Mesenchymal stem cell (in vitro differentiated cells and primary cell): ENCODE measurements at regions not wholly inside any gene's neighbourhood (a gene's known extent, or its start where the extent isn't known, plus 50 kb on each side); places are given as distances from the start of the nearest gene placed in this dataset.

Source experiments
- DNase-seq: peaks from one replicate; pipeline ENCODE4 v3.0.0-alpha.2; 2013
- H2AFZ ChIP-seq: one replicate; pipeline ENCODE4 v1.6.1; 2013; ENCODE audit warnings: low read depth, mild to moderate bottlenecking, control low read depth, inconsistent platforms, low read length, moderate library complexity
- H2AK5ac ChIP-seq: 2 replicates; pipeline ENCODE4 v1.6.1; 2013; ENCODE audit warnings: low read length, moderate library complexity, mild to moderate bottlenecking, inconsistent platforms; ENCODE audit not compliant: severe bottlenecking
- H2BK120ac ChIP-seq: one replicate; pipeline ENCODE4 v1.6.1; 2013; ENCODE audit warnings: low read depth, mild to moderate bottlenecking, inconsistent platforms, low read length, moderate library complexity
- H2BK12ac ChIP-seq, 2 experiments: one replicate each; pipeline ENCODE4 v1.6.1; 2013; ENCODE audit warnings: inconsistent platforms in 2 of 2, low read length in 2 of 2, mild to moderate bottlenecking in 2 of 2, moderate library complexity in 2 of 2, control low read depth in 1 of 2
- H2BK15ac ChIP-seq: one replicate; pipeline ENCODE4 v1.6.1; 2013; ENCODE audit warnings: mild to moderate bottlenecking, low read depth, inconsistent platforms; ENCODE audit not compliant: poor library complexity, severe bottlenecking
- H2BK5ac ChIP-seq: 2 replicates; pipeline ENCODE4 v1.6.1; 2013; ENCODE audit warnings: low read depth, mild to moderate bottlenecking, low read length, control low read depth, inconsistent platforms; ENCODE audit not compliant: poor library complexity, severe bottlenecking
- H3K14ac ChIP-seq, 2 experiments: one replicate each; pipeline ENCODE4 v1.6.1; 2013; ENCODE audit warnings: inconsistent platforms in 2 of 2, low read length in 2 of 2, control low read depth in 1 of 2, mild to moderate bottlenecking in 1 of 2, moderate library complexity in 1 of 2
- H3K18ac ChIP-seq, 2 experiments: one replicate each; pipeline ENCODE4 v1.6.1; 2013; ENCODE audit warnings: inconsistent platforms in 2 of 2, low read length in 2 of 2, control low read depth in 1 of 2, low read depth in 1 of 2, mild to moderate bottlenecking in 1 of 2
- H3K23ac ChIP-seq, 2 experiments: one replicate each; pipeline ENCODE4 v1.6.1; 2013; ENCODE audit warnings: inconsistent platforms in 2 of 2, low read length in 2 of 2, mild to moderate bottlenecking in 2 of 2, moderate library complexity in 2 of 2, control low read depth in 1 of 2
- H3K27ac ChIP-seq: 2 replicates; pipeline ENCODE4 v1.5.1; 2013; ENCODE audit warnings: mild to moderate bottlenecking, moderate library complexity, low read length, control low read depth, inconsistent platforms; ENCODE audit not compliant: poor library complexity, severe bottlenecking
- H3K27me3 ChIP-seq, 2 experiments: 2 replicates each; pipeline versions ENCODE4 v1.6.1 to v1.7.0; 2013; ENCODE audit warnings: low read length in 2 of 2, mild to moderate bottlenecking in 2 of 2, moderate library complexity in 2 of 2, control low read depth in 1 of 2, inconsistent platforms in 1 of 2; ENCODE audit not compliant: control insufficient read depth in 1 of 2, insufficient read depth in 1 of 2
- H3K36me3 ChIP-seq, 2 experiments: 2 replicates each; pipeline versions ENCODE4 v1.6.1 to v1.7.0; 2013; ENCODE audit warnings: low read length in 2 of 2, control low read depth in 1 of 2, inconsistent platforms in 1 of 2, low read depth in 1 of 2, mild to moderate bottlenecking in 1 of 2; ENCODE audit not compliant: insufficient read depth in 2 of 2, control insufficient read depth in 1 of 2
- H3K4ac ChIP-seq, 2 experiments: one replicate each; pipeline ENCODE4 v1.6.1; 2013; ENCODE audit warnings: inconsistent platforms in 2 of 2, low read length in 2 of 2, mild to moderate bottlenecking in 2 of 2, moderate library complexity in 2 of 2, control low read depth in 1 of 2, low read depth in 1 of 2
- H3K4me1 ChIP-seq: 2 replicates; pipeline ENCODE4 v1.6.1; 2013; ENCODE audit warnings: low read depth, low read length, control low read depth; ENCODE audit not compliant: control insufficient read depth, insufficient read depth
- H3K4me2 ChIP-seq: 2 replicates; pipeline ENCODE4 v1.6.1; 2013; ENCODE audit warnings: low read length, mild to moderate bottlenecking, inconsistent platforms; ENCODE audit not compliant: poor library complexity, severe bottlenecking
- H3K4me3 ChIP-seq, 2 experiments: 2 replicates each; pipeline versions ENCODE4 v1.5.1 to v1.7.0; 2013; ENCODE audit warnings: low read length in 2 of 2, mild to moderate bottlenecking in 2 of 2, control low read depth in 1 of 2, low read depth in 1 of 2; ENCODE audit not compliant: insufficient read depth in 1 of 2
- H3K79me1 ChIP-seq: replicated peaks from 2 replicates; pipeline ENCODE4 v1.6.1; 2013; ENCODE audit warnings: mild to moderate bottlenecking, control low read depth, low read length, inconsistent platforms; ENCODE audit not compliant: poor library complexity, severe bottlenecking
- H3K9ac ChIP-seq: 2 replicates; pipeline ENCODE4 v1.7.0; 2013; ENCODE audit warnings: mild to moderate bottlenecking, low read length, moderate library complexity
- H3K9me3 ChIP-seq: 2 replicates; pipeline ENCODE4 v1.7.0; 2013; ENCODE audit warnings: mild to moderate bottlenecking, low read length; ENCODE audit not compliant: control insufficient read depth
- H4K8ac ChIP-seq: one replicate; pipeline ENCODE4 v1.6.1; 2013; ENCODE audit warnings: inconsistent platforms, mild to moderate bottlenecking, low read length, moderate library complexity
- H4K91ac ChIP-seq: one replicate; pipeline ENCODE4 v1.6.1; 2013; ENCODE audit warnings: mild to moderate bottlenecking, low read length, inconsistent platforms
- WGBS: methylation state at CpG from one replicate; pipeline ENCODE4 v1.1.7; 2013; ENCODE audit warnings: mixed read lengths; 5-methylcytosine and 5-hydroxymethylcytosine counted together

DNA sequence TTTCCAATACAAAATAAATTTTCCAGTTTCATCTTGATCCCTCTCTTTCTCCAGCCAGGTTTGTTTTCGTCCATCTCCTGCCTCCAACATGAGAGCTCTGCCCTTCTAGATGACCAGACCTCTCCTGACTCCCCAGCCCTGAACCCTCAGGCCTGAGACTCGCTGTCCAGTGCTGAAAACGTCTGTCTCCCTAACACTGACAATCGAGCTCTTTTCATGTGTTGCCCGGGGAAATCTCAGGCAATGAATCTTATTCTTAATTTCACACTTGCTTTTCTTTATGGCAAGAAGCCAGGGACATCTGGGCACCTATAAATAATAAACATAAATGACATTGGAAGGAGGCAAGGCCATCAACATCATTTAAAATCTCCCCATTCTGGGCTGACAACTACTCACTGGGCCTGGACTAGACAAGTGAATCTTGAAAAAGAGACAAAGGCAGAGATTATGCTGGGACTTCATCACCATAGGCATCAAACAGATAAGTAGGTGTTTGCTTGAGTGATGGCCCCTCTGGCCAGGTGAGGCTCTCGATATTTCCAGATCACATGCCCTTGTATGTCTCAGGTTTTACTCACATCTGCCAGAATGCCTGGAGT is 274.5 kb upstream of the B3GAT1 start:
- Histone ChIP-seq H3K4me1 (no peaks in the 10 kb centered on the region), H3K4ac (no peak overlapping the region), H3K14ac (no peak overlapping the region), H2BK15ac (no peak overlapping the region), H3K18ac (no peak overlapping the region), H3K23ac (no peak overlapping the region), H3K9me3 (no peaks in the 10 kb centered on the region), H2AFZ (no peak overlapping the region), H3K27me3 (peaks cover 0 to 3% of the 10 kb centered on the region in 2 experiments), H2BK5ac (no peak overlapping the region), H3K36me3 (no peaks in the 10 kb centered on the region), H4K91ac (no peak overlapping the region), H2BK12ac (no peak overlapping the region), H3K27ac (no peak overlapping the region), H2BK120ac (no peak overlapping the region), H3K9ac (no peak overlapping the region), H3K4me2 (no peak overlapping the region), H2AK5ac (no peak overlapping the region), H3K79me1 (no peaks in the 10 kb centered on the region), H4K8ac (no peak overlapping the region), H3K4me3 (no peak overlapping the region)
- no peak for DNase-seq
- WGBS = 28% methylated on average over 6 of the region's 6 CpGs

DNA sequence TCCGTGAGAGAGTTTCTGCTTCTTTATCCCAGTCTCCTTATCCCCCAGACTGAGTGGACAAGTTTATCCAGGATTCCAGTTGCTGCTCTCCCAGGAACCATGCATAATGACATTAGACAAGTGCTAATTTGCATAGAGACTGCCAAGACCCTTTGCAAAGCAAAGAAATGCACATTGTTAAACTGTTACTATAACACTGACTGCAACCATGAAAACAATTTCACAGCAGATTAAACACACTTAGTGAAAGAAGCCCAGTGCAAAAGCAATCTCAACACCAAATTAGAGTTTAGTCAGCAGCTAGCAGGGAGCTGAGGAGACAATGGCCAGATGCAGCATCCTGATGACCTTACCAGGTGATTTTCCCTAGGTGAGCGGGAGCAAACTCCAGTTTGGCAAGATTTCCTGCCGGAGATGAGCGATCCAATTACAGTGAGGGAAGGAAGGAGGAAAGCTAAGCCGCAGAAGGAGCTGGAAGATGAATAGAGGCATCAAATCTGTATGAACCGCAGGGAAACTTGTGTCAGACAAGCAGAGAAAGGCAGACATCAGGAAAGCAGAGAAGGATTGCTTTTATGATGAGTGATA is 273.8 kb upstream of the B3GAT1 start:
- H4K91ac ChIP-seq = no peak overlapping the region
- H2BK5ac ChIP-seq = no peak overlapping the region
- no peak overlapping the region for H4K8ac ChIP-seq
- no peak overlapping the region for H3K4ac ChIP-seq
- no peak overlapping the region for H2BK15ac ChIP-seq
- WGBS = 60% methylated on average over 6 of the region's 6 CpGs
- H2AK5ac ChIP-seq = no peak overlapping the region
- no peaks in the 10 kb centered on the region for H3K4me1 ChIP-seq
- DNase-seq = no peak
- H3K27me3 ChIP-seq = peaks cover 0 to 3% of the 10 kb centered on the region in 2 experiments
- H3K14ac ChIP-seq = no peak overlapping the region
- H2BK12ac ChIP-seq = no peak overlapping the region
- H2BK120ac ChIP-seq = no peak overlapping the region
- H3K4me2 ChIP-seq = no peak overlapping the region
- no peaks in the 10 kb centered on the region for H3K79me1 ChIP-seq
- no peak overlapping the region for H3K9ac ChIP-seq
- no peak overlapping the region for H3K18ac ChIP-seq
- no peaks in the 10 kb centered on the region for H3K36me3 ChIP-seq
- no peak overlapping the region for H2AFZ ChIP-seq
- H3K4me3 ChIP-seq = no peak overlapping the region
- no peak overlapping the region for H3K27ac ChIP-seq
- no peaks in the 10 kb centered on the region for H3K9me3 ChIP-seq
- no peak overlapping the region for H3K23ac ChIP-seq

DNA sequence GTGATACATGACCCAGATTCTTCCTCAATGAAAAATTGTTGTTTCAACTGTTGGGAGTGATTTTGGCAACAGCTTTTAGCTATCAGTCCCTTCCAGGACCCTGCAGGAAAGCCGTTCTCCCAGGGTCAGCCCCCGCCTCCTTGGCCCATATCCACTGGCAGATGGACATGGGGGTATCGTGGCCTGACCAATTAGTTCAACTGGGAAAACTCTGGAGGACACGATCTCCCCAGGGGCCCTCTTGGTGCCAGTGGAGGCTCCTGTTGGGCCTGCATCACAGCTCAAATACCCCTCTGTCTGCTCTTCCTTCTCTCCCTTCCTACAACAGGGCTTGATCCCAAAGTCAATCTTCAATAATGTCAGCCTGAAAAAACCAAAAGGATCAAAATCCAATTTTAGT is 272.5 kb upstream of the B3GAT1 start:
- Histone ChIP-seq H3K27ac (no peak overlapping the region), H3K18ac (no peak overlapping the region), H4K8ac (no peak overlapping the region), H2AFZ (no peak overlapping the region), H3K4me1 (no peaks in the 10 kb centered on the region), H3K4ac (no peak overlapping the region), H3K23ac (no peak overlapping the region), H3K14ac (no peak overlapping the region), H3K36me3 (no peaks in the 10 kb centered on the region), H3K4me2 (no peak overlapping the region), H3K9me3 (no peaks in the 10 kb centered on the region), H2BK12ac (no peak overlapping the region), H3K27me3 (peaks cover 0 to 3% of the 10 kb centered on the region in 2 experiments), H2BK120ac (no peak overlapping the region), H2AK5ac (no peak overlapping the region), H3K9ac (no peak overlapping the region), H2BK5ac (no peak overlapping the region), H3K79me1 (no peaks in the 10 kb centered on the region), H3K4me3 (no peak overlapping the region), H2BK15ac (no peak overlapping the region), H4K91ac (no peak overlapping the region)
- WGBS = 86% methylated on average over 4 of the region's 4 CpGs
- no peak for DNase-seq

- no peak for DNase-seq
- Histone ChIP-seq H3K79me1 (no peaks in the 10 kb centered on the region), H3K23ac (no peak overlapping the region), H3K4me3 (no peak overlapping the region), H2AK5ac (no peak overlapping the region), H2BK15ac (no peak overlapping the region), H4K8ac (no peak overlapping the region), H3K9ac (no peak overlapping the region), H3K14ac (no peak overlapping the region), H3K4me2 (no peak overlapping the region), H2BK12ac (no peak overlapping the region), H3K4me1 (no peaks in the 10 kb centered on the region), H4K91ac (no peak overlapping the region), H3K9me3 (no peaks in the 10 kb centered on the region), H3K27ac (no peak overlapping the region), H2BK5ac (no peak overlapping the region), H3K36me3 (no peaks in the 10 kb centered on the region), H2BK120ac (no peak overlapping the region), H3K27me3 (no peaks in the 10 kb centered on the region), H2AFZ (no peak overlapping the region), H3K18ac (no peak overlapping the region), H3K4ac (no peak overlapping the region)
- 80% methylated on average over 6 of the region's 6 CpGs for WGBS
These were observed 271.8 kb upstream of the B3GAT1 start for GRCh38 chr11:134683860-134684259.
